Neural progenitor cell (in vitro differentiated cells): ENCODE measurements at regions not wholly inside any gene's neighbourhood (a gene's known extent, or its start where the extent isn't known, plus 50 kb on each side); places are given as distances from the start of the nearest gene placed in this dataset.

Experiments used
- CTCF ChIP-seq: fragments of 200-600 bp; sonication (generic); IDR thresholded peaks from 2 replicates; pipeline ENCODE4 v1.5.1; 2017; ENCODE audit warnings: antibody characterized with exemption, mild to moderate bottlenecking
- EZH2 ChIP-seq: fragments of 200-600 bp; sonication (generic); IDR thresholded peaks from 2 replicates; pipeline ENCODE4 v1.6.1; 2017; ENCODE audit warnings: antibody characterized with exemption, mild to moderate bottlenecking, moderate library complexity
- EZH2phosphoT487 ChIP-seq: fragments of 200-600 bp; sonication (generic); IDR thresholded peaks from 2 replicates; pipeline ENCODE4 v1.6.1; 2017; ENCODE audit warnings: antibody characterized with exemption

GRCh38 chr2:139876321-139876720 lies 1096.1 kb upstream of the NXPH2 start:
- TF ChIP-seq EZH2phosphoT487 (no peak), CTCF (no peak), EZH2 (no peak)
